ENCODE measurements at regions not wholly inside any gene's neighbourhood (a gene's known extent, or its start where the extent isn't known, plus 50 kb on each side); places are given as distances from the start of the nearest gene placed in this dataset.
"Not testable (repeated sequence)": the region's sequence is repeated elsewhere in the genome, so short reads cannot be mapped to it uniquely, and the experiment has no call there.

DNA sequence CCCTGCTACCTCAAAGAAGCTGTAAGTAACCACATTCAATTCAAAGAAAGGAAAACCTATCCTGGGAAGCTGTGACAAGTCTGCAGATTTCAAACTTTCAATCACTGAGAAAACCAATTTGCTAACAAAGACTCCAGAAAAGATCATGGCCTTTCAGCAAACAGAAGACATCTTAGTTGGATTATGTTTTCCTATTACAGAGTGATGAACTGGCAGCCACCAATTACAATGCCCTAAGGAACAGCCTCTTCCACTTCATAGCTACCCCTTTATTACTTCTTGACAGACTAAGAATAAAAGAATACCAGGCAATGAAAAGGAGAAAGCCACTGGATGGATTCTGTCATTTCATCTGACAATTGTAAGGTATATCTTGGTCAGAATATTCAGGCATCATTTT, 128.2 kb upstream of the RASEF start:
- no peaks in the 10 kb centered on the region for H3K36me3 ChIP-seq (ENCODE audit: control insufficient read depth in 2 of 2, insufficient read depth in 1 of 2, low read length in 2 of 2)
- no peak overlapping the region for H3K4me3 ChIP-seq (ENCODE audit: low read depth, low read length)
- no peaks in the 10 kb centered on the region for H3K4me1 ChIP-seq (ENCODE audit: control insufficient read depth, insufficient read depth, low read length)
- ChIA-PET CTCF (interaction anchor here (0.6 to 1.0 kb wide), 4 partner anchors 8 to 209 kb away, joined by 3 to 4 read pairs (median 3); no protein-coding TSS in a partner anchor), POLR2A (no interaction called here)
- no peaks in the 10 kb centered on the region for H3K9me3 ChIP-seq (ENCODE audit: control insufficient read depth, insufficient read depth, low read depth, low read length)
- H3K27ac ChIP-seq (ENCODE audit: extremely low read depth, low read depth, low read length): no peak overlapping the region
- TF ChIP-seq ZBTB1 (tag by site-specific recombination; IDR thresholded peaks at IDR 0.05) (no peak), ZNF433 (tag by site-specific recombination; IDR thresholded peaks at IDR 0.05; ENCODE audit: low read depth) (no peak), REST (tag by site-specific recombination; IDR thresholded peaks at IDR 0.05) (no peak), IKZF3 (tag by site-specific recombination; IDR thresholded peaks at IDR 0.05) (no peak), ZNF266 (tag by site-specific recombination; IDR thresholded peaks at IDR 0.05; ENCODE audit: low read depth) (no peak), ZFP41 (tag by site-specific recombination; IDR thresholded peaks at IDR 0.05; ENCODE audit: borderline replicate concordance) (no peak), ZNF792 (tag by site-specific recombination; IDR thresholded peaks at IDR 0.05) (no peak)
- TF ChIP-seq, protein P1, sequence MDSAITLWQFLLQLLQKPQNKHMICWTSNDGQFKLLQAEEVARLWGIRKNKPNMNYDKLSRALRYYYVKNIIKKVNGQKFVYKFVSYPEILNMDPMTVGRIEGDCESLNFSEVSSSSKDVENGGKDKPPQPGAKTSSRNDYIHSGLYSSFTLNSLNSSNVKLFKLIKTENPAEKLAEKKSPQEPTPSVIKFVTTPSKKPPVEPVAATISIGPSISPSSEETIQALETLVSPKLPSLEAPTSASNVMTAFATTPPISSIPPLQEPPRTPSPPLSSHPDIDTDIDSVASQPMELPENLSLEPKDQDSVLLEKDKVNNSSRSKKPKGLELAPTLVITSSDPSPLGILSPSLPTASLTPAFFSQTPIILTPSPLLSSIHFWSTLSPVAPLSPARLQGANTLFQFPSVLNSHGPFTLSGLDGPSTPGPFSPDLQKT (IDR thresholded peaks at IDR 0.05; ENCODE audit: borderline replicate concordance, low read depth, low read length): no peak
- TF ChIP-seq, protein P2, sequence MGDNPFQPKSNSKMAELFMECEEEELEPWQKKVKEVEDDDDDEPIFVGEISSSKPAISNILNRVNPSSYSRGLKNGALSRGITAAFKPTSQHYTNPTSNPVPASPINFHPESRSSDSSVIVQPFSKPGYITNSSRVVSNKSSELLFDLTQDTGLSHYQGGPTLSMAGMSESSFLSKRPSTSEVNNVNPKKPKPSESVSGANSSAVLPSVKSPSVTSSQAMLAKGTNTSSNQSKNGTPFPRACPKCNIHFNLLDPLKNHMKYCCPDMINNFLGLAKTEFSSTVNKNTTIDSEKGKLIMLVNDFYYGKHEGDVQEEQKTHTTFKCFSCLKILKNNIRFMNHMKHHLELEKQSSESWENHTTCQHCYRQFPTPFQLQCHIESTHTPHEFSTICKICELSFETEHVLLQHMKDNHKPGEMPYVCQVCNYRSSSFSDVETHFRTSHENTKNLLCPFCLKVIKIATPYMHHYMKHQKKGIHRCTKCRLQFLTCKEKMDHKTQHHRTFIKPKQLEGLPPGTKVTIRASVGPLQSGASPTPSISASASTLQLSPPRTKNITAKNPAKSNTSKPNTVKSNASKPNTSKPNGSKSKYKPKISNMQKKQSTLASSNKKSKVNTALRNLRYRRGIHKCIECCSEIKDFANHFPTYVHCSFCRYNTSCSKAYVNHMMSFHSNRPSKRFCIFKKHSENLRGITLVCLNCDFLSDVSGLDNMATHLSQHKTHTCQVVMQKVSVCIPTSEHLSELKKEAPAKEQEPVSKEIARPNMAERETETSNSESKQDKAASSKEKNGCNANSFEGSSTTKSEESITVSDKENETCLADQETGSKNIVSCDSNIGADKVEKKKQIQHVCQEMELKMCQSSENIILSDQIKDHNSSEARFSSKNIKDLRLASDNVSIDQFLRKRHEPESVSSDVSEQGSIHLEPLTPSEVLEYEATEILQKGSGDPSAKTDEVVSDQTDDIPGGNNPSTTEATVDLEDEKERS (tag by site-specific recombination; IDR thresholded peaks at IDR 0.05): no peak
- TF ChIP-seq, protein P3, sequence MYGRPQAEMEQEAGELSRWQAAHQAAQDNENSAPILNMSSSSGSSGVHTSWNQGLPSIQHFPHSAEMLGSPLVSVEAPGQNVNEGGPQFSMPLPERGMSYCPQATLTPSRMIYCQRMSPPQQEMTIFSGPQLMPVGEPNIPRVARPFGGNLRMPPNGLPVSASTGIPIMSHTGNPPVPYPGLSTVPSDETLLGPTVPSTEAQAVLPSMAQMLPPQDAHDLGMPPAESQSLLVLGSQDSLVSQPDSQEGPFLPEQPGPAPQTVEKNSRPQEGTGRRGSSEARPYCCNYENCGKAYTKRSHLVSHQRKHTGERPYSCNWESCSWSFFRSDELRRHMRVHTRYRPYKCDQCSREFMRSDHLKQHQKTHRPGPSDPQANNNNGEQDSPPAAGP (tag by site-specific recombination; IDR thresholded peaks at IDR 0.05): no peak

DNA sequence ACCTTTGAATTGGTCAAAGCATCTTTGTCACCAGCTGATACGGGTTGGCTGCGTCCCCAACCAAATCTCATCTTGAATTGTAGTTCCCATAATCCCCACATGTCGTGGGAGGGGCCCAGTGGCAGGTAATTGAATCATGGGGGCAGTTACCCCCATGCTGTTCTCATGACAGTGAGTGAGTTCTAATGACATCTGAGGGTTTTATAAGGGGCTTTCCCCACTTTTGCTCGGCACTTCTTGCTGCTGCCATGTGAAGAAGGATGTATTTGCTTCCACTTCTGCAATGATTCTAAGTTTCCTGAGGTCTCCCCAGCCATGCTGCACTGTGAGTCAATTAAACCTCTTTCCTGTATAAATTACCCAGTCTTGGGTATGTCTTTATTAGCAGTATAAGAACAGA, 126.1 kb upstream of the RASEF start:
- POLR2A ChIA-PET; H3K36me3 ChIP-seq (ENCODE audit: control insufficient read depth in 2 of 2, insufficient read depth in 1 of 2, low read length in 2 of 2); H3K4me1 ChIP-seq (ENCODE audit: control insufficient read depth, insufficient read depth, low read length); H3K27ac ChIP-seq (ENCODE audit: extremely low read depth, low read depth, low read length); H3K4me3 ChIP-seq (ENCODE audit: low read depth, low read length); H3K9me3 ChIP-seq (ENCODE audit: control insufficient read depth, insufficient read depth, low read depth, low read length): not testable (repeated sequence)
- CTCF ChIA-PET: interaction anchor here (1.1 to 2.3 kb wide), 3 partner anchors 10 to 31 kb away, joined by 4 to 8 read pairs (median 5); no protein-coding TSS in a partner anchor

DNA sequence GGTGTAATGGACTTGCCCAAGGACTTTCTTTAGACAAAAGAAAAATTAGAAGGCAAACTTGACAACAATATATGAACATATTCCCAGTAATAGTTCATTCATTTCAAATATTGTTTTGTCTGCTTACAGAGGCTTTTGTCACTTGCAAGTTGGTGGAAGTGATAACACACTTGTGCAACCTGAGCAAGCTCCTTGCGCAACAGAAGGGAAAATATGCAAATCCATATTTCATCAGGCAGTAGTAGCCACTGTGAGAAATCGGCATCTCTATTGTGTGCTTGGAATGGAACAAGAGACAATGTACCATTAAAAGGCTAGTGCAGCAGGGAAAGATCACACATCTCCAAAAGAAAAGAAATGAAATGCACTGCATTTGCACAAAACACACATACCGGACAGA, 125.3 kb upstream of the RASEF start:
- ChIA-PET CTCF (interaction anchor here (0.6 to 2.3 kb wide), 3 partner anchors 8 to 31 kb away, joined by 3 to 8 read pairs (median 4); no protein-coding TSS in a partner anchor), POLR2A (interaction anchor here (0.6 kb wide), 1 partner anchor 1918 kb away, joined by 3 read pairs; no protein-coding TSS in a partner anchor)
- no peak overlapping the region for H3K4me3 ChIP-seq (ENCODE audit: low read depth, low read length)
- H3K36me3 ChIP-seq (ENCODE audit: control insufficient read depth in 2 of 2, insufficient read depth in 1 of 2, low read length in 2 of 2): no peaks in the 10 kb centered on the region
- H3K4me1 ChIP-seq (ENCODE audit: control insufficient read depth, insufficient read depth, low read length): no peaks in the 10 kb centered on the region
- no peaks in the 10 kb centered on the region for H3K9me3 ChIP-seq (ENCODE audit: control insufficient read depth, insufficient read depth, low read depth, low read length)
- H3K27ac ChIP-seq (ENCODE audit: extremely low read depth, low read depth, low read length): no peak overlapping the region
- no peak for TF ChIP-seq ZBTB48 (tag by site-specific recombination; IDR thresholded peaks at IDR 0.05)
- no peak for TF ChIP-seq ZNF133 (tag by site-specific recombination; IDR thresholded peaks at IDR 0.05)
- no peak for TF ChIP-seq ZBTB1 (tag by site-specific recombination; IDR thresholded peaks at IDR 0.05)
- no peak for TF ChIP-seq ZNF692 (tag by site-specific recombination; IDR thresholded peaks at IDR 0.05)
- TF ChIP-seq SCRT1 (tag by site-specific recombination; IDR thresholded peaks at IDR 0.05; ENCODE audit: borderline replicate concordance): no peak
- TF ChIP-seq ZNF558 (tag by site-specific recombination; IDR thresholded peaks at IDR 0.05): no peak
- TF ChIP-seq ZNF354C (tag by site-specific recombination; IDR thresholded peaks at IDR 0.05; ENCODE audit: borderline replicate concordance, low read depth): no peak
- no peak for TF ChIP-seq ZNF121 (tag by site-specific recombination; IDR thresholded peaks at IDR 0.05)
- TF ChIP-seq ZNF214 (tag by site-specific recombination; IDR thresholded peaks at IDR 0.05; ENCODE audit: borderline replicate concordance): no peak
- TF ChIP-seq, protein P4, sequence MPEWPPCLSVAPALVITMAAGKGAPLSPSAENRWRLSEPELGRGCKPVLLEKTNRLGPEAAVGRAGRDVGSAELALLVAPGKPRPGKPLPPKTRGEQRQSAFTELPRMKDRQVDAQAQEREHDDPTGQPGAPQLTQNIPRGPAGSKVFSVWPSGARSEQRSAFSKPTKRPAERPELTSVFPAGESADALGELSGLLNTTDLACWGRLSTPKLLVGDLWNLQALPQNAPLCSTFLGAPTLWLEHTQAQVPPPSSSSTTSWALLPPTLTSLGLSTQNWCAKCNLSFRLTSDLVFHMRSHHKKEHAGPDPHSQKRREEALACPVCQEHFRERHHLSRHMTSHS (tag by site-specific recombination; IDR thresholded peaks at IDR 0.05): no peak
- no peak for TF ChIP-seq KLF9 (tag by site-specific recombination; IDR thresholded peaks at IDR 0.05; ENCODE audit: low read depth)

Data from HEK293 (cell line).